ENCODE measurements at regions not wholly inside any gene's neighbourhood (a gene's known extent, or its start where the extent isn't known, plus 50 kb on each side); places are given as distances from the start of the nearest gene placed in this dataset.
"Not testable (repeated sequence)": the region's sequence is repeated elsewhere in the genome, so short reads cannot be mapped to it uniquely, and the experiment has no call there.

DNA sequence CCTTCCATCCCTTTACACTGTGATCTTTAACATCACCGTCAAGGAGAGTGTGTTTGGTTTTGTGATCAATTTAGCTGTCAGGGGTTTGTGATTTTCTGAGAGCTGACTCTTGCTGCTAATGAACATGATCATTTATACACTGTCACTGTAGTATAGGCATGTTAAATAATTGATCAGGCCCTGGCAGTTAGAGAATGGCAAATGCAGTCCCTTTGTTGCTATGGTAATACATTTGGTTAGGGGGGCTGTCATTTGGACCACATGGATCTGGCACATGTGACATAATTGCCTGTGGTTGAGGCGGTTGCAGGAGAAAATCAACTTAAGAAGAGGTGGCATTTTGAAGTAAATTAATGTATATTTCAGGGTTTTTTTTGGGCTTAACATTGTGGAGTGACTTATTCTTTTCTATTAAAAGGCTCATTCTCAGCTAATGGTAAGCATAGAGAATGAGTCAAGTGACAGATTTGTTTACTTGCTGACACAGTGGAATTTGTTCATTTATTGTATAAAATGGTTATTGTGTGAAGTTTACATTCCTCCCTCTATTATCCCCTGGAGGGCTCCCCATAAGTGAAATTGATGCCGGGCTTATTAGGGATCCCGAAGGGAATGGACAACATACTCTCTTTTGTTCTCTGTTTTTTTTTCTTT lies 114.0 kb downstream of the FHIP1A start (continued):
- TF ChIP-seq RAD21 (IDR thresholded peaks at IDR 0.05; ENCODE audit: low read depth), result no peak
- TF ChIP-seq YY1 (IDR thresholded peaks at IDR 0.05; ENCODE audit: extremely low read depth, insufficient replicate concordance, low read depth, low read length), result no peak
- TF ChIP-seq SP1 (IDR thresholded peaks at IDR 0.05; ENCODE audit: low read depth), result no peak
- no peak for TF ChIP-seq SIN3A (IDR thresholded peaks at IDR 0.05; ENCODE audit: low read depth)
- TF ChIP-seq FOSL1 (IDR thresholded peaks at IDR 0.05; ENCODE audit: low read depth), result no peak

DNA sequence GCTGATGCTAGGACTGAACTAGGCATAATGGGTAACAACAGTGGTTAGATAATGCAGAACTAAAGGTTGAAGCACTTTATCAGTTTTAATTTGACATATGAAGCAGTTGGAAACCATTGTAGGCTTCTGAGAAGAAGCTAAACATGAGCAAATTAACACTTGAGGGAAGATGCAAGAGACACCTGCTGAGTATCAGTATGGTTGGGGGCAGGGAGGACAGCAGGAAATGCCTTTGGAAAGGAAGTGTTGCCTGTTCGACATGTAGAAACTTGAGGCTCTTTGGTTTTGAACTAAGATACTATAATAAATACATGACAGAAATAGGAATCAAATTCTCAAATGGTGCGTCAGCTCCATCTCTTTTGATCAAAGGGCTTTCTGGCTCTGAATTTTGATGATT lies 115.6 kb downstream of the FHIP1A start:
- no TSS peak for BruUV-seq (replicated peaks)
- Histone ChIP-seq H3K9me2 (ENCODE audit: insufficient read depth) (no peaks in the 10 kb centered on the region), H3K9ac (ENCODE audit: low read length) (no peak overlapping the region), H2AFZ (ENCODE audit: low read depth, low read length, poor library complexity, severe bottlenecking) (no peak overlapping the region), H3K4me1 (ENCODE audit: control insufficient read depth in 1 of 2, insufficient read depth in 2 of 2, low read length in 2 of 2) (no peaks in the 10 kb centered on the region), H3K4me2 (ENCODE audit: low read length) (no peak overlapping the region), H3K27ac (ENCODE audit: low read depth, low read length) (no peak overlapping the region), H3K36me3 (ENCODE audit: control insufficient read depth in 1 of 2, insufficient read depth in 2 of 2, low read length in 2 of 2) (no peaks in the 10 kb centered on the region), H3K4me3 (replicated peaks in 1 of 2; ENCODE audit: low read depth in 1 of 2, low read length in 2 of 2) (no peak overlapping the region), H3K79me2 (ENCODE audit: insufficient read depth, low read length) (no peaks in the 10 kb centered on the region), H4K20me1 (ENCODE audit: insufficient read depth) (no peaks in the 10 kb centered on the region), H3K9me3 (ENCODE audit: control insufficient read depth in 1 of 2, insufficient read depth in 1 of 2, low read depth in 1 of 2, low read length in 2 of 2) (no peaks in the 10 kb centered on the region), H3K27me3 (ENCODE audit: insufficient read depth, low read length) (no peaks in the 10 kb centered on the region)
- ATAC-seq (no peak), DNase-seq (ENCODE audit: low read depth, low spot score) (no peak)
- ChIA-PET CTCF (no interaction called here), RAD21 (ENCODE audit: low non-redundant PET in 1 of 2, low total read pairs in 2 of 2, uncharacterized antibody in 2 of 2, unreplicated experiment in 2 of 2) (no interaction called here), POLR2A (no interaction called here)
- no peak for TF ChIP-seq EZH2 (IDR thresholded peaks at IDR 0.05)
- TF ChIP-seq, protein P1, sequence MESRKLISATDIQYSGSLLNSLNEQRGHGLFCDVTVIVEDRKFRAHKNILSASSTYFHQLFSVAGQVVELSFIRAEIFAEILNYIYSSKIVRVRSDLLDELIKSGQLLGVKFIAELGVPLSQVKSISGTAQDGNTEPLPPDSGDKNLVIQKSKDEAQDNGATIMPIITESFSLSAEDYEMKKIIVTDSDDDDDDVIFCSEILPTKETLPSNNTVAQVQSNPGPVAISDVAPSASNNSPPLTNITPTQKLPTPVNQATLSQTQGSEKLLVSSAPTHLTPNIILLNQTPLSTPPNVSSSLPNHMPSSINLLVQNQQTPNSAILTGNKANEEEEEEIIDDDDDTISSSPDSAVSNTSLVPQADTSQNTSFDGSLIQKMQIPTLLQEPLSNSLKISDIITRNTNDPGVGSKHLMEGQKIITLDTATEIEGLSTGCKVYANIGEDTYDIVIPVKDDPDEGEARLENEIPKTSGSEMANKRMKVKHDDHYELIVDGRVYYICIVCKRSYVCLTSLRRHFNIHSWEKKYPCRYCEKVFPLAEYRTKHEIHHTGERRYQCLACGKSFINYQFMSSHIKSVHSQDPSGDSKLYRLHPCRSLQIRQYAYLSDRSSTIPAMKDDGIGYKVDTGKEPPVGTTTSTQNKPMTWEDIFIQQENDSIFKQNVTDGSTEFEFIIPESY (IDR thresholded peaks at IDR 0.05; ENCODE audit: extremely low read depth, insufficient replicate concordance, low read length), result no peak
- no peak for TF ChIP-seq SRF (IDR thresholded peaks at IDR 0.05; ENCODE audit: low read depth)
- TF ChIP-seq SIN3A (IDR thresholded peaks at IDR 0.05; ENCODE audit: low read depth), result no peak
- no peak for TF ChIP-seq RAD21 (IDR thresholded peaks at IDR 0.05; ENCODE audit: low read depth)
- no peak for TF ChIP-seq CEBPB (IDR thresholded peaks at IDR 0.05; ENCODE audit: low read depth)
- TF ChIP-seq YY1 (IDR thresholded peaks at IDR 0.05; ENCODE audit: extremely low read depth, insufficient replicate concordance, low read depth, low read length), result no peak
- TF ChIP-seq SP1 (IDR thresholded peaks at IDR 0.05; ENCODE audit: low read depth), result no peak
- no peak for TF ChIP-seq JUND (IDR thresholded peaks at IDR 0.05)
- TF ChIP-seq, protein P2, sequence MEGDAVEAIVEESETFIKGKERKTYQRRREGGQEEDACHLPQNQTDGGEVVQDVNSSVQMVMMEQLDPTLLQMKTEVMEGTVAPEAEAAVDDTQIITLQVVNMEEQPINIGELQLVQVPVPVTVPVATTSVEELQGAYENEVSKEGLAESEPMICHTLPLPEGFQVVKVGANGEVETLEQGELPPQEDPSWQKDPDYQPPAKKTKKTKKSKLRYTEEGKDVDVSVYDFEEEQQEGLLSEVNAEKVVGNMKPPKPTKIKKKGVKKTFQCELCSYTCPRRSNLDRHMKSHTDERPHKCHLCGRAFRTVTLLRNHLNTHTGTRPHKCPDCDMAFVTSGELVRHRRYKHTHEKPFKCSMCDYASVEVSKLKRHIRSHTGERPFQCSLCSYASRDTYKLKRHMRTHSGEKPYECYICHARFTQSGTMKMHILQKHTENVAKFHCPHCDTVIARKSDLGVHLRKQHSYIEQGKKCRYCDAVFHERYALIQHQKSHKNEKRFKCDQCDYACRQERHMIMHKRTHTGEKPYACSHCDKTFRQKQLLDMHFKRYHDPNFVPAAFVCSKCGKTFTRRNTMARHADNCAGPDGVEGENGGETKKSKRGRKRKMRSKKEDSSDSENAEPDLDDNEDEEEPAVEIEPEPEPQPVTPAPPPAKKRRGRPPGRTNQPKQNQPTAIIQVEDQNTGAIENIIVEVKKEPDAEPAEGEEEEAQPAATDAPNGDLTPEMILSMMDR (IDR thresholded peaks at IDR 0.05 in 2 of 3, conservative IDR thresholded peaks at IDR 0.05 in 1 of 3; ENCODE audit: borderline replicate concordance in 1 of 3, insufficient read depth in 1 of 3, low read depth in 2 of 3, low read length in 2 of 3), result no peak
- no peak for TF ChIP-seq EGR1 (IDR thresholded peaks at IDR 0.05; ENCODE audit: low read depth)
- intact Hi-C loops (cut with micrococcal nuclease), result no loop called here

DNA sequence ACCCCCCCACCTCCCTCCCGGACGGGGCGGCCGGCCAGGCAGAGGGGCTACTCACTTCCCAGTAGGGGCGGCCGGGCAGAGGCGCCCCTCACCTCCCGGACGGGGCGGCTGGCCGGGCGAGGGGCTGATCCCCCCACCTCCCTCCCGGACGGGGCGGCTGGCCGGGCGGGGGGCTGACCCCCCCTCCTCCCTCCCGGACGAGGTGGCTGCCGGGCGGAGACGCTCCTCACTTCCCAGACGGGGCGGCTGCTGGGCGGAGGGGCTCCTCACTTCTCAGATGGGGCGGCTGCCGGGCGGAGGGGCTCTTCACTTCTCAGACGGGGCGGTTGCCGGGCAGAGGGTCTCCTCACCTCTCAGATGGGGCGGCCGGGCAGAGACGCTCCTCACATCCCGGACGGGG lies 117.5 kb downstream of the FHIP1A start:
- H4K20me1 ChIP-seq (ENCODE audit: insufficient read depth); H3K4me1 ChIP-seq (ENCODE audit: control insufficient read depth in 1 of 2, insufficient read depth in 2 of 2, low read length in 2 of 2); H3K4me3 ChIP-seq (replicated peaks in 1 of 2; ENCODE audit: low read depth in 1 of 2, low read length in 2 of 2); RAD21 ChIA-PET (ENCODE audit: low non-redundant PET in 1 of 2, low total read pairs in 2 of 2, uncharacterized antibody in 2 of 2, unreplicated experiment in 2 of 2); CTCF ChIA-PET; H3K9me3 ChIP-seq (ENCODE audit: control insufficient read depth in 1 of 2, insufficient read depth in 1 of 2, low read depth in 1 of 2, low read length in 2 of 2); POLR2A ChIA-PET; H3K4me2 ChIP-seq (ENCODE audit: low read length); H3K9ac ChIP-seq (ENCODE audit: low read length); H3K27ac ChIP-seq (ENCODE audit: low read depth, low read length); H3K9me2 ChIP-seq (ENCODE audit: insufficient read depth); H2AFZ ChIP-seq (ENCODE audit: low read depth, low read length, poor library complexity, severe bottlenecking); H3K36me3 ChIP-seq (ENCODE audit: control insufficient read depth in 1 of 2, insufficient read depth in 2 of 2, low read length in 2 of 2); H3K79me2 ChIP-seq (ENCODE audit: insufficient read depth, low read length); DNase-seq (ENCODE audit: low read depth, low spot score); ATAC-seq; H3K27me3 ChIP-seq (ENCODE audit: insufficient read depth, low read length); BruUV-seq (replicated peaks); intact Hi-C loops (cut with micrococcal nuclease): not testable (repeated sequence)
